WTC11 (cell line): ENCODE measurements at regions not wholly inside any gene's neighbourhood (a gene's known extent, or its start where the extent isn't known, plus 50 kb on each side); places are given as distances from the start of the nearest gene placed in this dataset.

Experiments used
- ATF3 ChIP-seq: sonication (generic); formaldehyde crosslinking; conservative IDR thresholded peaks from 2 replicates; pipeline ENCODE4 v1.8.1; 2022; ENCODE audit warnings: mild to moderate bottlenecking, missing genetic modification reagents
- CREB1 ChIP-seq: sonication (generic); formaldehyde crosslinking; IDR thresholded peaks from 2 replicates; pipeline ENCODE4 v1.8.0; 2023; ENCODE audit warnings: mild to moderate bottlenecking, missing genetic modification reagents
- CTCF ChIP-seq: fragments of 200-600 bp; IDR thresholded peaks from 2 replicates; pipeline ENCODE4 v1.8.0; 2022; ENCODE audit warnings: antibody characterized with exemption
- HMGA2 ChIP-seq: fragments of 250-450 bp; sonication (Bioruptor Pico); IDR thresholded peaks from 2 replicates; pipeline ENCODE4 v1.4.0; 2021; ENCODE audit warnings: mild to moderate bottlenecking, moderate library complexity
- RELA ChIP-seq: sonication (generic); formaldehyde crosslinking; IDR thresholded peaks from 2 replicates; pipeline ENCODE4 v1.8.1; 2022; ENCODE audit warnings: missing genetic modification reagents, mild to moderate bottlenecking, borderline replicate concordance
- ZNF416 ChIP-seq: fragments of 250-450 bp; sonication (Bioruptor Pico); IDR thresholded peaks from 2 replicates; pipeline ENCODE4 v1.9.0; 2021; ENCODE audit warnings: mild to moderate bottlenecking, inconsistent platforms
- ZNF423 ChIP-seq: fragments of 250-450 bp; sonication (Bioruptor Pico); IDR thresholded peaks from 2 replicates; pipeline ENCODE4 v2.1.2; 2022; ENCODE audit warnings: mild to moderate bottlenecking, moderate library complexity

GRCh38 chr13:34545461-34545860 lies 396.6 kb upstream of the NBEA start:
- TF ChIP-seq CTCF (no peak), RELA (CRISPR knock-in tag) (no peak), CREB1 (no peak), ATF3 (CRISPR knock-in tag) (no peak), ZNF423 (no peak), ZNF416 (CRISPR knock-in tag) (no peak), HMGA2 (CRISPR knock-in tag) (no peak)
